Gastroesophageal sphincter (tissue), 3 donors: ENCODE measurements at regions not wholly inside any gene's neighbourhood (a gene's known extent, or its start where the extent isn't known, plus 50 kb on each side); places are given as distances from the start of the nearest gene placed in this dataset.

Experiments
- CTCF ChIP-seq, 4 experiments: fragments of 200-600 bp in 2 of 4; fragments of 450-650 bp in 2 of 4; sonication (generic) in 1 of 4; IDR thresholded peaks; one replicate each; pipeline ENCODE4 v1.5.1; 2017 to 2019; ENCODE audit warnings: antibody characterized with exemption in 4 of 4, mild to moderate bottlenecking in 2 of 4, moderate library complexity in 2 of 4
- POLR2A ChIP-seq, 2 donors: fragments of 450-650 bp; IDR thresholded peaks; one replicate each; pipeline ENCODE4 v1.6.1; 2017; ENCODE audit warnings: antibody characterized with exemption in 2 of 2, mild to moderate bottlenecking in 2 of 2, moderate library complexity in 1 of 2

- no peak for TF ChIP-seq CTCF (IDR thresholded peaks at IDR 0.05)
- TF ChIP-seq POLR2A (IDR thresholded peaks at IDR 0.05): no peak
These were observed 193.1 kb downstream of the DICER1 start for GRCh38 chr14:94964181-94964580.
